SHP77 treated with DMSO at 0.1 percent for 48 hours (cell line): ENCODE measurements at regions not wholly inside any gene's neighbourhood (a gene's known extent, or its start where the extent isn't known, plus 50 kb on each side); places are given as distances from the start of the nearest gene placed in this dataset.

Experiments
- DNase-seq: peaks from one replicate; lab custom pipeline; 2025; lab: John Stamatoyannopoulos, UW

DNA sequence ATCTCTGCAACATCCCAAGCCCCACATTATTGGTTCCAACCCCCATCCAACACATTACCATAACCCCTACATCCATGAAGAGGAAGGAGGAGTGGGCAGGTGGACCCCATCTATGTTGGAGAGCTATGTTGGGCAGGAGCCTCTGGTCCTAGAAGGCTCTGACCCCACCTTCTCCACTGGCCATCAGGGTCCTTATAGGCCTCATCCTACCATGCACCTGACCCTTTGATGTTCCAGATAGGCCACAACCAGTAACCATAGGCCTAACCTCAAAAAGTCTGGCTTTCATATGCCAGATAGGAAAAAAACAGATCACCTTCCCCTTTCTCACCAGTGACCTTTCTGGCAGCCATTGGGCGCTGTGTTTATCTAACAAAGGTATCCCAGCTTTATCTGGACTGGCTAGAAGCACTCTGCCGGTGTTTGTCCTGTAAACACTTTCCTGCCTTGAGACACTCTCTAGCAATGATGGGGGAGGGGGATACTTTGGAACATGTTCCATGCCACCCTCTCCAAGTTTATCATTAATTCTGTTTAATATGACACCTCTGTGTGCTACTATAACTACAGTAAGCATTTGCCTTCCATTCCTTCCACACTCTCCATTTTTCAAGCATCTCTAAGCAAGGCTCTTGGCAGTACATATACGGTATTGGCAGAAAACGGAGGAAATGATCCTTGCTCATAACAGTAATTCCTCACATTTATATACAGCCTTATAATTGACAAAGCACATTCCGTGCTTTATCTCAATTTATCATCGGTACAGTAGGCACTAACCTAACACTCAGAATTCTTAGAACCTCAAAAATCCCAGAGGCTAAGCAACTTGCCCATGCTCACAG, 377.1 kb downstream of the VPS13C start:
- DNase-seq: no peak

DNA sequence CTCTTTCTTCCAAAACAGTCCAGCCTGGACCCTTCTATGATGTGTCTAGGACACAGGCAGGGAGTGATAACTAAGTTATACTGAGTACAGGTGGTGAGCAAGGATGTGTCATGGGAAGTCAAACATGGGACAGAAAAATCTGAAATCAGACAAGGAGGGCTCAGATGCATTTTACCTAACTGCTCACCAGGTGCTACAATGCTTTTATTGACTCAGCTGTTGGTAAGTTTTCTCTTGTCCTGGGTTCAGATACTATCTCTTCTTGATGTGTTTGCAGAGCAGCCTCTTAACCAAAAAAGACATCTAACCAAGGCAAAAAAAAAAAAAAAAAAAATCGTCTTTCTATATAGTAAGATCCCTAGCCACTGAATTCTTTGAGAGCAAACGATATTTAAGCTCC, 378.6 kb downstream of the VPS13C start:
- DNase-seq: peak; percentile 55

DNA sequence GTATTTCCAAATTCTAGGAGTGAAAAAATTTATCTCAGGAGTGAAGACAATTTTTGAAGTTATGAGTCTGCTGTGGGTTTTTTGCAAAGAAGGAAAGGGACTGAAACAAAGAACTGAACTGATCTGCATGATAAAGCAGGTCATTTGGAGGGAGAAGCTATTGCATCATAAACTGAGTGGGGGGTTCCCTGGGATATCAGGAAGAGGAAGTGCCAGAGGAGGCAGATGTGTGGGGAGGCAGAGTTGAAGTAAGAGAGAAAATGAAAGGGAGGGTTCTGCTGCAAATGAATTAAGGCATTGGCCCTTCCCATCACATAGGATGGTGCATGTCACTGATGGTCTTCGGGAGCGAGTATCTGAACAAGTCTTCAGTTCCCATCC, 379.2 kb downstream of the VPS13C start:
- DNase-seq: no peak

DNA sequence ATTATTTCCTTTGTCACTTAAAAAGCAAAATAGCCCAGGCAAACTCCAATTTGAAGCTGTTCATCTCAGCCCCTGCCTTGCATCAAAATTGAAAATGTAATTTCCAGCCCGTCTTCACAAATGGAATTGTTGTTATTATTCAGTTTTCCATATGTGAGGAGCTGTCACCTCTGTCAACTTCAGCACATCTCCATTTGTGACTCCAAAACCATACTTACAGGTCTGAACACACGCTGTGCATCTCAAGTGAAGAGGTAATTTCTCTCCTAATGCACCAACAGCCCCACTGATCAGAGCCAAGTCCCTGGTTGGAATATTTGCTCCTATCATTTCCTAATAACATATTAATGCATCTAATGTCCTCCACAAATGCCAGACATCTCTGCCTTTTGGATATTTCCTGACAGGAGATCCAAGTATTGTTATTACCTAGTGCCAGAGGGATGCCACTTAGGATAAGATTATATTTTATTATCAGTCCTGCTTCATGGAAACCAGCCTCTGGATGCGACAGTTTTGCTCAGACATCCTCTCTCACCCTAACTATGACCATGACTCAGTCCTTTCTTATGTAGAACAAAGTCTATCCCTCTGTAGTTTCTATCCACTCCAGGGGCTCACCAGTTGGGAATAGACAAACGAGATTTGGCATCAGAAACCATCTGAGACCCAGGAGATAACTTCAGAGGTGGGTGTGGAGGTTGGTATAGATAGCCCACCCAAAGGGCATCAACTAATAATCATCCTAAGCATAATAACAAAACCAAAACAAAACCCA, 379.8 kb downstream of the VPS13C start:
- DNase-seq: no peak

DNA sequence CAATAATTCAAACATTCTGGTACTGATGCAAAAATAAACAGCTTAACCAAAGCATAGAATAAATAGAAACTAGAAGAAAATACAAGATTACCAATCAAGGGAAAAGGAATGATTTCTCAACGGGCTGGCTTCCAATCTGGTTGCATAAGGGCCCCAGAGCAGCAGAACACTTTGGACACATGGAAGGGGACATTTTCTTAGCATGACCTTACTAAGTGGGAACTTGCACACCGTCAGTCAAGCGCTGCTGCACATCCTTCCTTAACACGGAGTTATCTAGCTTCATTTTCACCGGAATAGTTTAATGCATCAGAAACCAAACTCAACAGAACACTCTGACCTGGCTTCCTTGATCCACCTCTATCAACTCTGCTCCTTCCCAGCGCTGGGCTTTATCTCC, 388.5 kb downstream of the VPS13C start:
- DNase-seq: no peak

DNA sequence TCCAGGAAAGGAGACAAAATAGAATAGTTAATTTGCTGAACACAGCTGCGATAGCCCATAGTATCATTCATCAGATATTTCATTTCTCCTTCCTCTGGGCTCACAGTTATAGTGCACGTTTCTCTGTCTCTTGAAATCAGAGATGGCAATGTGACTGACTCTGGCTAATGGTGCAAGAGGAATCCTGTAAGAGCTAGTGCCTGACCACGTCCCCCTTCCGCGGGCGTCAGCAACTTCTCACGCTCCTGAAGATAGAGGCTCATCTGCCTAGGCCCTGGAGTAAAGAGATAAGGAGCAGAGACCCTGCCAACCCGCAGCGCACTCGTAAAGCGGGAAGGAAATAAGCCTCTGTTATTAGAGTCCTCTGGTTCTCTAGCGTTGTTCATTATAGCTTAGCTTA, 391.8 kb downstream of the VPS13C start:
- no peak for DNase-seq

DNA sequence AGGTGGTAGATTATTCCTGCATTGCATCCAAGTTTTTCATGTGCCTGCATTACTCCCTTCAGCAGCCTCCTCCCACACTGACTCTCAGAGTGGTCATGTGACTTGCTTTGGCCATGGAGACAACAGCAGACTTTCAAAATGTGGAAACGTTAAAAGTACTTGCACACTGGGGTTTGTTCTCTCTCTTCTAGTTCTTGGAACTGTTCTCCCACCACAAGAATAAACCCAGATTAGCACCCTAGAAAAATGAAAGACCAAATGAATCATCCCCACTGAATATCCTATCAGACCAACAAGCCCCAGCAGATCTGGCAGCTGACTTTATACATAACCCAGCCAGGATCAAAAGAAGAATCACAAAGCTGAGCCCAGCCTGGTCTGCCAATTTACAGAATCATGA, 398.5 kb downstream of the VPS13C start:
- no peak for DNase-seq

DNA sequence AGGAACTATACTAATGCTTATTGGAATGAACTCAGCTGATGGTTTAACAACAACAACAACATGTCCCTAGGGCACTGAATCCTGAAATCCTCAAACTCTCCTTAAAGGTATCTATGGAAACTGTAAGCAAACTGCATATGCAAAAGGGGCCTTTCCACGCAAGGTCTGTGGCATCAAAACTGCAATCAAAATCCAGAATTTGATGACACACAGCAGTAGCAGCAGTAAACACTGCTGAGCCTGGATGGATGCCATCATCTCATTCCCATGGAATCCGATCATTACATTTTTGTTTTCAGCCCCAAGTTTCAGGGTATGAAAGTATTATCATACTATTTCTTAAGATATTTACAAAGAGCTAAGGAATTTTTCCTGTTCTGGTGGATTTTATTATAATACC, 399.7 kb downstream of the VPS13C start:
- DNase-seq: no peak

DNA sequence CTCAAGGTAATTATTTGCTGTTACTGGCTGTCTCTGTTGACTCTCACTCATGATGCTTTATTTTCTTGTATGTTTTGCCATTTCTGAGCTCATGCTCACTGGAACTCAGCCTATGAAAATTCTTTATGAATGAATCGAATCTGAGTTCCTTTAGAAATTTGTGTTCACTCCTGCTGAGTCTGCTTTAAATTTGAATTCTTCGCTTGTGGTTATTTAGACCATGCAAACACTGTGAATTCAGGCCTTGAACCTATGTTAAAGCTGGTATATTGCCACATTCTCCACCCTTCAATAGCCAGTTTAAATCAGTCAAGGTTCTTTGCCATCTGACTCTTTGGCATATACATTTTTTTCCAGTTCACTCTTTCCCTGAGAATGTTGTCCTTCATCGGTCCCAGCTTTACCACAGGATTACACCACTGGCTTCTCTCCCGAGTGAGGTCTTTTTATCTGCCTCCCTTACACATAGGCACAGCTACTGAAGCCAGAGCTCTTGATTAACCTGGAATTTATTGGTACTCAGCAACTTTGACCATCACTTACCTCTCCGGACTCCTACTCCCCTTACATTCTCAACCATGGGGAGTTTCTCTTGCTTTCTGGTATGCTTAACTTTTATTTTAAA, 400.6 kb downstream of the VPS13C start:
- no peak for DNase-seq

DNA sequence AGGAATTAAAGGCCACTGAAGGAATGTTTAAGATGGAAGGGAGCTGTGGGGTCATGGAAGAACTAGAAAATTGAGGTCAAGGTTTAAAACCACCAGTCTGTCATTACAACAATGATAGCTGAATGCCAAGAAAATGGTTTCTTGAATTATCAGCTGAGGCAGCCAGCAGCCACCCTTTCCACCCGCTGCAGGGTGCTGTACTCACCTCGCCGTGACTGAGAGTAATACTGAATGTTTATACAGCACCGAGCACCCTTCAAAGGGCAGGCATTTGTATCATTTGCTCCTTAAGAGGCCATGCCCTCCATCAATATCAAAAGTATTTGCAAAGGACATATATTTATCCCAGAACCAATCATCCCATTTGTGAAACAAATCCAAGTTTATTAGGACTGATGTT, 402.8 kb downstream of the VPS13C start:
- DNase-seq: no peak

DNA sequence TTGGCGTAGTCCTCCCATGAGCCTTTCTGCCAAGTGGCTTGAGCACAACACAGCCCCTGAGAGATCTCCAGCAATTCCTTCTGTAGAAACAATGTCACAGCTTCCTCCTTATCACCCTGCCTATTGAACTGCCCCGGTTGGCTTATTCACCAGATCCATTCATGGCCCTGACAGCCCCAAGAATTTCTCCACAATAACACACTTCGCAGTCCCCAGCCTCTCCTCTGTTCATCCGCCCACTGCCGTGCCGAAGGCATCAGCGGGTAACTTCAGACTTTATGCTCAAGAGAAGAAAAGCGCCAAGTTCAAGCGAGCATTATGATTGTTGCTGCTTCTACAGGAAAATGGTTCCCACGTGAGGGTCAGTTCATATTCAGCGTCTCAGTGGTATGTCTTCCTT, 403.9 kb downstream of the VPS13C start:
- DNase-seq: no peak

DNA sequence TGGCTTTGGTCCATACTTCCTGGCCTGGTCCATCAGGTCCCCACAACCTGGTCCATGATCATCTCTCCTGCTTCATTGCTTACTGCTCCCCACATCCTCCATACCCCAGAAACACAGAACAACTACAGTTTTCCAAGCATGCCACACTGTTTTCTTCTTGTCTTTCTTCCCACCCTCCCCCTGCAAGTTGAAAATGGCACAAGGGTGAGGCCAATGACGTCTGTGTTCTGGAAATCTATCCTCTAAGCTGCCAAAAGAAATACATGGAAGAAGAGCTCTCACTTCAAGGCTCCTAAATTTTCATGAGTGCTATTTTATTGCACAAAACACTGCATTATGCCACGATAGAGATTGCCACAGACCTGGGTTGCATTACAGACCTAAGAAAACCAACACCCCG, 404.4 kb downstream of the VPS13C start:
- no peak for DNase-seq

DNA sequence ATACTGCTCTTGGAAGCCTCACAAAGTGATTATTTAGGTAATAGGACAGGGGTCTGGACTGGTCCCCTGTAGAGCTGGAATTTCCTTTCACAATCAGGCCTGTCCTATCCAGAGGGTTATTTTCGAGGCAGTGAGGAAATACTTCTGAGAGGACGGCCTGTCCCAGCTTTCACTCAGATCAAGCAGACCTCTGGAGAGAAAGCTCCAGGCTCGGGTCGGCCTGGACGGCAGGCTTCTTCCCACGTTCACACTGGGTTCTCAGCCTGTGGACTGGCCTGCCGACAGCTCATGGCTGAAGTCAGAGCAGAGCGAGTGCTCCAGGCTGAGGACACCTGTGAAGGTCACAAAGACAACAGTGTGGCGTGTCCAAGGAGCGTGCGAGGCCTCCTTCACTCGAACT, 405.3 kb downstream of the VPS13C start:
- no peak for DNase-seq

DNA sequence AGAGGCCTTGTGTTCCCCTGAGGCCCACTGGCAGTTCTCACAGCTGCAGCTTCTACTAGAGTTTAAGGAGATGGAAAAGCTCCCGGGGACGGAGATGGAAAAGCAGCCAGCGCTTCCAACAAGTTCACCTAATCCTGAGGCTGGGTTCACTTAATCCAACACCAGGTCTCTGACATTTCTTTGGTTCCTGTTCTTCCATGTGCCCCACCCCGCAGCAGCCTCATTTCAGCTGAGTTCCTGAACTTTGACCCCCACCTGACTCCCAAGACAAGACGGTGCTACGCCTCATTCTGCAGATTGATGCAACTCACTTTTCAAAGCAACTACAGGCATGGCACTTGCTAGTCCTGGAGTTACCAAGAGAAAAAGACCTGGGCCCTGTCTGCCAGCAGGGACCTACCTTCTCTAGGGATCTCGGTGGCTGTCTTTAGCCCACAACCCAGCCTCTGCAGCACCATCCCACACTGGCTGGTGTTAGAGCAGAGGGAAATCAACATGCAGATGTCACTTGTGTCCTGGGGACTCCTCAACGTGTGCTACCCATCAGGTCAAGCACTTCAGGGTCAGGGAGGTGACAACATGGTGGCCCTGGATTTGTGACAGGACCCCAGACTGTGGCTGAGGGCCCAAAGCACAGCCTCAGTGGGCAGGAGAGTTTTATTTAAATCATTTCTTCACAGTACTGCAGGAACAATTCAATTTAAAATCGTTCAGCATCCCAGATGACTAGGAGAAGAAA, 406.1 kb downstream of the VPS13C start:
- DNase-seq: no peak

DNA sequence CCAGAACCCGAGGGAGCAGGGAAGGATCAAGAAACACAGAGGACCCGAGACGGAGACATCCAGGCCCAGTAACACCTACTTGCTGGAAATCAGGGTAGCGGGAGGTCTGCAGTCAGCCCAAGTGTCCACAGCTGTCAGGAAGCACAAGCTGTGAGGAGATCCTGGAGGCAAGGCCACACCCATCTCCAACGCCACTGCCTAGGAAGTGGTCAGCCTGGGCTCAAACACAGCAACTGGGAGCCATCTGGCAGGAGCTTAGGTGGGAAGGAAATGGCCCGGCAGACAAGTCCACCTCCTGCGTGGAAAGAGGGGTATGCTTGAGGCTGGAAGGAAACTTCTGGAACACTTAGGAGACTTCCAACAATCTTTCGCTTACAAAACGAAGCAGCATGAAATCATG, 407.1 kb downstream of the VPS13C start:
- DNase-seq: no peak

DNA sequence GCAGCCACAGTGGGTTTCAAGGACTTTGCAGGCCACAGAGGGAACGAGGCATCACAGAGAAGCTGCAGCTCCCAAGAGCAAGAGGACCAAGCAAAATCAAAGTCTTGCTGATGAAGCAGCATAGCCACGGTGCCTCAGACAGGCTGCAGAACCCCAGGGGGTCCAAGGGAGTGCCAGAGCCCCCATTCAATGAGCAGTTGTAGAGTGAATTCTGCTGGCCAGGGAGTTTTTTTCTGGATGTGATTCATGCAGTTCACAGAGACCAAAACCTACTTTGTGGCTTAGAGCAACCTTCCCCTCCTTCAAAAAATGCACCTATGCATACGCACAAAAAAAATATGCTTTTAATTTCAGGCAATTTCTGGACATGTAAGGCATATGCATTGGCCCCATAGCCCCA, 409.0 kb downstream of the VPS13C start:
- no peak for DNase-seq

DNA sequence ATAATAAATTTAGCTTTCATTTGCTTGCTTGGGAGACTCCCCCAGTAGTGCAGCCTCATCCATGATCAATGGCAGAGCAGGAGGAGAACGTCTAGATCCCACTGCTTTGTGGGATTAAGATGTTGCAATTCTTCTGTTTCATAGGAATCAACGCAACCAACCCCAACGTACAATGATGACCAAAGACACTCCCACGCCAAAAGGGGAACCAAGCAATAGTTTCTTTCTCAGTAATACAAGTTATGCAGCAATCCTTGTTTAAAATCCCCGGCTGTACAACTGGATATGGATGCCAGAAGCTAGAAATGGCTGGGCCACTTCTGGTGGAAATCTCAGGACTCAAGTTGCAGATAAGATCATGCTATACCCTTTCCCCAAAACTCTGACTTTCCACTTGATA, 411.2 kb downstream of the VPS13C start:
- DNase-seq: no peak

DNA sequence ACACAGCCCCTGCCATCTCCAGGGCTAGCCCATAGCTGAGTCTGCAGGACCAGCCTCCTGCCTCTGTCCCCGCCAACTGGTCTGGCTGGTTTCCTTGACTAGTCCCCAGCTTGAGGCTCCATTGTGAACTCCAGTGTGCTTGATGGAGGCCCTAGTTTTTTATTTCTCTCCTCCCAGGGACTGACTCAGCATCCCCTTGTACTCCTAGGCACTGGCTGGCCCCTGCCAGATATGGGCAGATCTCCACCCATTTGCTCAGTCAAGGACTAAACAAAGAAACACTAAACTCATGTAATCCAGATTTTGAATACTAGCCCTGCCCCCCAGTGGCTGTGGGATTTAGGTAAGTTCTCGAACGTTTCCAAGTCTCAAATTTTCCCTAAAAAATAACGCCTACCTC, 415.4 kb upstream of the RORA start:
- no peak for DNase-seq

DNA sequence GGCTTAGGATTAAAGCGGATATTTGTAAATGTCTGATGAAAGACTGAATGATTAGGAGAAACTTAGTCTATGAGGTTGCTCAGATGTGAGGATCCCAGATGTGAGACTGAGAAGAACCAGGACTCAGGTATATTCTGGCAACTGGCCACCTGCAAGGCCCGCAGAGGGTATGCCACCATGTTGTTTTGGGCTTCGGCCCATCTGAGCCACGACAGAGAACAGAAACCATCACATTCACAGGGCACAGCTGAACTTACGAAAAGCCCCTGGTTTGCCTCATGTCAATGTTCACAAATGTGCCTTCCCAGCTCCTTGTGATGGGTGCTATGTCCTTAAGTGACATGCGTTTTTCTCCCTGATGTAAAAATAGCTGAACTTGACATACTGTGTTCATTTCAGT, 412.5 kb upstream of the RORA start:
- no peak for DNase-seq

DNA sequence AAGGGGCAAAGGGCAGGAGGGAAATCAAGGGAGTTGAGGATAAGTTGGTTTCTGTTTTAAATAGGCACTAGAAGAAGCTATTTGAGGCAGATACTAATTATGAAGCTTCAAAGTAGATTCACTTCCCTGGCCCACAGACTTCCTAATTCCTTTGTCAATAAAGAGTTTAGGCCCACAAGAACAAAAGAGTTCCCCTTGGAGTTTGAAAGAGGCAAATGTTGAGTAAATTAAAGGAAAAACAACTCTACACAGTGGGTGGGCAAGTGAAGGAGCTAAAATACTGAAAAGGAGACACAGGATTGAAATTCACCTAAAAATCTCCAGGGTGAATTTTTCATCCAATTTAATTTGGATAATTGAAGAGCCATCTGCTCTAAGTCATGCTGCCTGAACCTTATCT, 411.7 kb upstream of the RORA start:
- no peak for DNase-seq

DNA sequence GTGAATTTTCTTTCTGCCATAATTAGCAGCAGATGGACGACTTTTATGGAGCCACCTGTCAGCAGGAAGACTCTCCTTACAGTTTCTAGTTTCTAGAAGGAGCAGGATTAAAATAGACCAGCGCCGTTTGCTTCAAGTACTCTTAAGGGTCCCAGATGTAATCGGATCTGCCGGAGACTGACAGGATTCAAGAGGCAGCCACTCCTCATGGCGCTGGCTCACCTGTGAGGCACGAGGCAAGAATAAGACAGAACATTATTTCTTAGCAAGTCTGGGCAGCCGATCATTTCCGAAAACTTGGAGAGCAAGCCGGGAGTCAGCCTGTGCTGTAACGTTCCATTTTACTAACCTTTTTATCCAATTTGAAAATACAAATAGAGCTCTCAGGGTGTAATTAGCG, 410.4 kb upstream of the RORA start:
- DNase-seq: no peak

DNA sequence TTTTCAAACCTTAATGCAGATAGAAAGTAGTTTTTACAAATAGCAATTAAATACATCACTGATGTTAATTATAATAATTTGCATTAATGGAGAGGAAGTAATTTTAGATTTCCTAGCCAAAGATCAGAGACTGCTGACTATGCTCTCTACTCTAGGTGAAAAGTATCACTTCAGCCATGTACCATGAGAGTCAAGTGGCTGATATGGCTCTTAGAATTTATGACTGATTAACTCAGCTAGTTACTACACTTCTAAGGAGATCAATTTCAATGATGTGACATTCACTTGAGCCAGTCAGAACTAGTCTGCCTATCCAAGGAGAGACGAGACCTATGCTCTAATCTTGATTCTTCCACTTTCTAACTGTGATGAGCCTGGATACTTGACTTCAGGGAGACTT, 405.7 kb upstream of the RORA start:
- DNase-seq: no peak

DNA sequence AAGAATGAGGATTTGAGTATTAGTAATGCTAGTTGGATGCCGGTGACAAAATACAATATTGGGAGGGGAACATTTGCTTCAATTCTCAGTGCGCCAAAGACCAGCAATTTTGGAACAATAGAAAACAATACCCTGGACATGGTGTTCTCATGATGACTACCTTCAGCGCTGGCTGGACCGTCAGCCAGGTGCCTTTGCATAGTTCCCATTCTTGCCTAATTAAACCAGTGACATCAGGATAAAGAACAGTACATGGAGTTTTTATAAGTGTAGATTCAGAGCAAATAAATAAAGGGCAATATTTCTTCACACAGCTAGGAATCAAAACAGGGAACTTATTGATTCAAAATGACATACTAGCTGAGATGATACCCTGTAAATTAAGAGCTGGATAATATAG, 404.8 kb upstream of the RORA start:
- DNase-seq: no peak
